K562 (cell line): ENCODE measurements at regions not wholly inside any gene's neighbourhood (a gene's known extent, or its start where the extent isn't known, plus 50 kb on each side); places are given as distances from the start of the nearest gene placed in this dataset.

Experiments
- ATAC-seq: fragments of 200-7000 bp; cut with Tn5 transposase; 3 replicates; pipeline ENCODE4 v1.9.1; 2020; ENCODE audit warnings: moderate library complexity
- BruUV-seq: library from RNA; stranded (reverse); fragments of 400-500 nt; replicated peaks from 2 replicates; lab custom pipeline; 2021; lab: Mats Ljungman, UMichigan
- CTCF ChIA-PET: fragments of 300-600 bp; formaldehyde crosslinking; extraction: SDS; loops from one replicate; lab custom pipeline; 2021; ENCODE audit warnings: low intra/inter-chr PET ratio; lab: Yijun Ruan, JAX
- POLR2A ChIA-PET: fragments of 300-600, 350-650 bp; sonication (Branson Sonifier 250); formaldehyde crosslinking; extraction: SDS; loops from one replicate; lab custom pipeline; 2021; ENCODE audit warnings: antibody characterized with exemption, inconsistent platforms; lab: Yijun Ruan, JAX
- DNase-seq, 4 experiments: peaks; one replicate each; pipeline versions ENCODE4 v3.0.0 to v3.0.0-alpha.2; 2011 to 2018; ENCODE audit warnings: low spot score in 3 of 4, mixed read lengths in 3 of 4; ENCODE audit errors: extremely low read depth in 1 of 4
- FAIRE-seq: peaks from 2 replicates; lab custom pipeline; 2011; peaks lifted over from hg19 to GRCh38; lab: Jason Lieb, UNC
- H2AFZ ChIP-seq: 2 replicates; pipeline ENCODE4 v1.6.0; 2011; ENCODE audit warnings: low read depth, low read length, control low read depth, inconsistent platforms
- H3K27ac ChIP-seq: fragments of 200-600 bp; 3 replicates; pipeline ENCODE4 v1.8.0; 2011; ENCODE audit warnings: low read depth, mild to moderate bottlenecking, control low read depth, inconsistent platforms, low read length, moderate library complexity, mixed read lengths; ENCODE audit errors: extremely low read depth
- H3K27me3 ChIP-seq, 2 experiments: fragments of 300-600 bp in 1 of 2; 2 replicates in 1 of 2; 3 replicates in 1 of 2; pipeline versions ENCODE4 v1.6.0 to v1.8.0; 2011; ENCODE audit warnings: inconsistent platforms in 2 of 2, low read length in 2 of 2, mild to moderate bottlenecking in 1 of 2, mixed read lengths in 1 of 2, moderate library complexity in 1 of 2; ENCODE audit not compliant: control insufficient read depth in 2 of 2, insufficient read depth in 2 of 2
- H3K36me3 ChIP-seq: fragments of 300-600 bp; 3 replicates; pipeline ENCODE4 v1.8.0; 2011; ENCODE audit warnings: mild to moderate bottlenecking, low read length, inconsistent platforms; ENCODE audit not compliant: control insufficient read depth, insufficient read depth
- H3K4me1 ChIP-seq, 2 experiments: fragments of 200-600 bp in 1 of 2; replicated peaks in 1 of 2; 2 replicates in 1 of 2; 3 replicates in 1 of 2; pipeline versions ENCODE4 v1.5.1 to v1.8.0; 2011; ENCODE audit warnings: inconsistent platforms in 2 of 2, low read length in 2 of 2, mild to moderate bottlenecking in 1 of 2, mixed read lengths in 1 of 2, moderate library complexity in 1 of 2; ENCODE audit not compliant: control insufficient read depth in 2 of 2, insufficient read depth in 2 of 2
- H3K4me2 ChIP-seq: 2 replicates; pipeline ENCODE4 v1.6.1; 2011; ENCODE audit warnings: low read length, control low read depth, inconsistent platforms, mixed read lengths; ENCODE audit not compliant: insufficient read depth
- H3K4me3 ChIP-seq: fragments of 200-600 bp; sonication (generic), shearing (Covaris generic); 2 replicates; pipeline ENCODE4 v1.5.1; 2016; ENCODE audit warnings: control low read depth, inconsistent platforms
- H3K79me2 ChIP-seq: fragments of 200-600 bp; 3 replicates; pipeline ENCODE4 v1.8.0; 2011; ENCODE audit warnings: low read length, inconsistent platforms; ENCODE audit not compliant: control insufficient read depth, insufficient read depth
- H3K9ac ChIP-seq, 2 experiments: 2 replicates each; pipeline versions ENCODE4 v1.6.0 to v1.6.1; 2011; ENCODE audit warnings: low read depth in 2 of 2, low read length in 2 of 2, control low read depth in 1 of 2, inconsistent platforms in 1 of 2, mild to moderate bottlenecking in 1 of 2, mixed read lengths in 1 of 2; ENCODE audit not compliant: insufficient read depth in 1 of 2
- H3K9me1 ChIP-seq: one replicate; pipeline ENCODE4 v1.6.0; 2011; ENCODE audit warnings: inconsistent platforms, mild to moderate bottlenecking, low read length, moderate library complexity; ENCODE audit not compliant: control insufficient read depth, insufficient read depth
- H3K9me3 ChIP-seq: replicated peaks from 2 replicates; pipeline ENCODE4 v1.5.1; 2011; ENCODE audit warnings: low read depth, low read length, inconsistent platforms; ENCODE audit not compliant: control insufficient read depth, insufficient read depth
- H4K20me1 ChIP-seq: replicated peaks from 2 replicates; pipeline ENCODE4 v1.6.1; 2011; ENCODE audit warnings: low read length, inconsistent platforms, mixed read lengths; ENCODE audit not compliant: control insufficient read depth, insufficient read depth
- CREM ChIP-seq: IDR thresholded peaks from 2 replicates; pipeline ENCODE4 v1.6.1; 2014; ENCODE audit warnings: antibody characterized with exemption, low read depth
- EWSR1 ChIP-seq: fragments of 450-650 bp; IDR thresholded peaks from 2 replicates; pipeline ENCODE4 v1.6.1; 2018; ENCODE audit warnings: borderline replicate concordance, mild to moderate bottlenecking, low read depth, moderate library complexity; ENCODE audit not compliant: partially characterized antibody
- GTF2B ChIP-seq: IDR thresholded peaks from 2 replicates; pipeline ENCODE4 v1.6.1; 2011; ENCODE audit not compliant: insufficient read length; ENCODE audit errors: extremely low read depth
- HDAC2 ChIP-seq: fragments of 450-650 bp; IDR thresholded peaks from 2 replicates; pipeline ENCODE4 v1.6.1; 2016; ENCODE audit warnings: mild to moderate bottlenecking
- MXI1 ChIP-seq: IDR thresholded peaks from 2 replicates; pipeline ENCODE4 v1.6.1; 2011; ENCODE audit warnings: low read depth, mild to moderate bottlenecking, improper control_type of control experiment, low read length
- TAF1 ChIP-seq: IDR thresholded peaks from 2 replicates; pipeline ENCODE4 v1.6.1; 2011; ENCODE audit warnings: mild to moderate bottlenecking, low read length, moderate library complexity; ENCODE audit not compliant: insufficient read depth, control insufficient read depth, severe bottlenecking; ENCODE audit errors: extremely low read depth
- YBX1 ChIP-seq: fragments of 450-650 bp; IDR thresholded peaks from 2 replicates; pipeline ENCODE4 v1.7.1; 2016; ENCODE audit warnings: mild to moderate bottlenecking
- ZNF316 ChIP-seq: fragments of 450-650 bp; IDR thresholded peaks from 2 replicates; pipeline ENCODE4 v1.6.1; 2016
- in situ Hi-C: fragments of 300-500 bp; cut with MboI; formaldehyde crosslinking; loops from 4 replicates; pipeline ENCODE4 v1.15.0; 2018; ENCODE audit warnings: inconsistent platforms, mixed read lengths
- intact Hi-C: fragments of 100-400 bp; cut with micrococcal nuclease; formaldehyde crosslinking; loops from 2 replicates; pipeline ENCODE4 v1.14.2; 2022
- TF ChIP-seq, protein P1 (sequence below): fragments of 450-650 bp; IDR thresholded peaks from 2 replicates; pipeline ENCODE4 v1.7.1; 2018; ENCODE audit warnings: mild to moderate bottlenecking, low read depth; ENCODE audit not compliant: partially characterized antibody

DNA sequence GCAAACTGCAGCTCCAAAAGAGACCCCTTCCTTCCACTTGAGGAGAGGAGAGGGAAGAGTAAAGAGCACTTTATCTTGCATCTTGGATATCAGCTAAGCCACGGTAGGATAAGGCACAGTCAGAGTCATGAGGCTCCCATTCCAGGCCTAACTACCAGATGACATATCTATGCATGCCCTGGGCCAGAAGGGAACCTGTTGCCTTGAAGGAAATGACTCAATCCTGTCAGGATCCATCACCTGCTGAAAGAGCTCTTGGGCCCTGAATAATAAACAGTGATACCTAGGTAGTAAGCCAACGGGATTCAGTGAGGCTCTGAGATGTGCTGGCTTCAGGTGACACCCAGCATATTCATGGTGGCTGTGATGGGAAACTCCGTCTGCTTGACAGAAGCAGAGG lies 118.5 kb upstream of the EPHA3 start (continued):
- TF ChIP-seq YBX1 = no peak
- TF ChIP-seq EWSR1 = no peak
- TF ChIP-seq HDAC2 = no peak

DNA sequence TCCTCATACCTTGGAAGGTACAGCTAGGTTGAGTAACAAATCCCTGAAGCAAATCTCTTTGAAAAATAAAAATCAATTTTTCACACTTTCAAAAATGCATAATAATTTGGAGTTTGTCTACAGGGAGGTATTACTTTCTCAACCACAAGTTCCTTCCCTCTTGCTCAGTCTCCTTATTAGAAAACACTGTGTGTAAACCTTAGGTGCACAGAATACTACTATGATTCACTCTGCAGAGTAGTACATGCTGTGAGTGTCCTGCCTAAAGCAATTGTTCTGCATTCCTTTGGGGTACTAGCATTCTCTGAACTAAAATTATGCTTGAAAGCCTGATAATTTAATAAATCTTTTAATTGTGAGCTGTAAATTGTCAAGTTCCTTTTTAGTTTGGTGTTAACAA lies 115.9 kb upstream of the EPHA3 start:
- Histone ChIP-seq H3K79me2 (no peaks in the 10 kb centered on the region), H3K9me3 (no peaks in the 10 kb centered on the region), H3K4me1 (no peaks in the 10 kb centered on the region)
- POLR2A ChIA-PET = no interaction called here
- no peak for ATAC-seq
- BruUV-seq = no TSS peak
- intact Hi-C loops = no loop called here
- no peak for FAIRE-seq
- no peak for TF ChIP-seq CREM
- no peak for TF ChIP-seq GTF2B
- TF ChIP-seq MXI1 = no peak
- TF ChIP-seq, protein P1, sequence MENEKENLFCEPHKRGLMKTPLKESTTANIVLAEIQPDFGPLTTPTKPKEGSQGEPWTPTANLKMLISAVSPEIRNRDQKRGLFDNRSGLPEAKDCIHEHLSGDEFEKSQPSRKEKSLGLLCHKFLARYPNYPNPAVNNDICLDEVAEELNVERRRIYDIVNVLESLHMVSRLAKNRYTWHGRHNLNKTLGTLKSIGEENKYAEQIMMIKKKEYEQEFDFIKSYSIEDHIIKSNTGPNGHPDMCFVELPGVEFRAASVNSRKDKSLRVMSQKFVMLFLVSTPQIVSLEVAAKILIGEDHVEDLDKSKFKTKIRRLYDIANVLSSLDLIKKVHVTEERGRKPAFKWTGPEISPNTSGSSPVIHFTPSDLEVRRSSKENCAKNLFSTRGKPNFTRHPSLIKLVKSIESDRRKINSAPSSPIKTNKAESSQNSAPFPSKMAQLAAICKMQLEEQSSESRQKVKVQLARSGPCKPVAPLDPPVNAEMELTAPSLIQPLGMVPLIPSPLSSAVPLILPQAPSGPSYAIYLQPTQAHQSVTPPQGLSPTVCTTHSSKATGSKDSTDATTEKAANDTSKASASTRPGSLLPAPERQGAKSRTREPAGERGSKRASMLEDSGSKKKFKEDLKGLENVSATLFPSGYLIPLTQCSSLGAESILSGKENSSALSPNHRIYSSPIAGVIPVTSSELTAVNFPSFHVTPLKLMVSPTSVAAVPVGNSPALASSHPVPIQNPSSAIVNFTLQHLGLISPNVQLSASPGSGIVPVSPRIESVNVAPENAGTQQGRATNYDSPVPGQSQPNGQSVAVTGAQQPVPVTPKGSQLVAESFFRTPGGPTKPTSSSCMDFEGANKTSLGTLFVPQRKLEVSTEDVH = no peak
- no peak for TF ChIP-seq TAF1
- TF ChIP-seq ZNF316 = no peak
- TF ChIP-seq, all 486 proteins: peak for 0
- in situ Hi-C loops = no loop called here
- Histone ChIP-seq H4K20me1 (no peaks in the 10 kb centered on the region), H3K9me1 (no peaks in the 10 kb centered on the region), H2AFZ (no peak overlapping the region), H3K36me3 (no peaks in the 10 kb centered on the region), H3K27me3 (no peaks in the 10 kb centered on the region), H3K9ac (no peak overlapping the region), H3K4me3 (no peak overlapping the region), H3K4me2 (no peak overlapping the region), H3K27ac (no peak overlapping the region)
- CTCF ChIA-PET = no interaction called here
- DNase-seq = no peak
